MM.1S (cell line): ENCODE measurements at regions not wholly inside any gene's neighbourhood (a gene's known extent, or its start where the extent isn't known, plus 50 kb on each side); places are given as distances from the start of the nearest gene placed in this dataset.

Experiments
- EZH2 ChIP-seq: fragments of 300-600 bp; sonication (generic); optimal IDR thresholded peaks from 2 replicates; pipeline ENCODE3; 2017; ENCODE audit warnings: low read depth, mild to moderate bottlenecking, antibody characterized with exemption, low read length, mixed read lengths
- EZH2phosphoT487 ChIP-seq: fragments of 300-600 bp; sonication (generic); IDR thresholded peaks from 2 replicates; pipeline ENCODE4 v1.6.1; 2018; ENCODE audit warnings: antibody characterized with exemption, low read length
- TF ChIP-seq, protein P1 (sequence below): fragments of 300-600 bp; sonication (generic); IDR thresholded peaks from 2 replicates; pipeline ENCODE4 v1.5.1; 2016; ENCODE audit warnings: antibody characterized with exemption, low read length, mixed read lengths

DNA sequence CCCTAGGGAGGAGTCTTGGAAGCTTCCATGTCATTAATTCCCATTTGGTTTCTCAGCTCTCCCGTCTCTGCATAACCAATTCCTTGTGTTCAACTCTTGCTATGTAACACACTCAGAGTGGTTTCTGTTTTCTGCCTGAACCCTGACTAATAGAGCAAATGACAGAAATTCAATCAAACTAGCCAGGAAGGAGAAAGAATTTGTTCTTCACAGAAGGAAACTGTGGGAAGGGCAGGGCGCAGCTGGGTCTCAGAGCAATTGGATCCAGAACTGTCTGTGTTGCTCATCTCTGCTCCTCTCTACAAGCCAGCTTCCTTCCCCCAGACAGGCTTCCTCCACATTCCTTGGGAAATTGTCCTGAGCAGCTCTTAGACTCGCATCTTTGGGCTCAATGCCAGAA lies 269.8 kb downstream of the TNS1 start:
- TF ChIP-seq, protein P1, sequence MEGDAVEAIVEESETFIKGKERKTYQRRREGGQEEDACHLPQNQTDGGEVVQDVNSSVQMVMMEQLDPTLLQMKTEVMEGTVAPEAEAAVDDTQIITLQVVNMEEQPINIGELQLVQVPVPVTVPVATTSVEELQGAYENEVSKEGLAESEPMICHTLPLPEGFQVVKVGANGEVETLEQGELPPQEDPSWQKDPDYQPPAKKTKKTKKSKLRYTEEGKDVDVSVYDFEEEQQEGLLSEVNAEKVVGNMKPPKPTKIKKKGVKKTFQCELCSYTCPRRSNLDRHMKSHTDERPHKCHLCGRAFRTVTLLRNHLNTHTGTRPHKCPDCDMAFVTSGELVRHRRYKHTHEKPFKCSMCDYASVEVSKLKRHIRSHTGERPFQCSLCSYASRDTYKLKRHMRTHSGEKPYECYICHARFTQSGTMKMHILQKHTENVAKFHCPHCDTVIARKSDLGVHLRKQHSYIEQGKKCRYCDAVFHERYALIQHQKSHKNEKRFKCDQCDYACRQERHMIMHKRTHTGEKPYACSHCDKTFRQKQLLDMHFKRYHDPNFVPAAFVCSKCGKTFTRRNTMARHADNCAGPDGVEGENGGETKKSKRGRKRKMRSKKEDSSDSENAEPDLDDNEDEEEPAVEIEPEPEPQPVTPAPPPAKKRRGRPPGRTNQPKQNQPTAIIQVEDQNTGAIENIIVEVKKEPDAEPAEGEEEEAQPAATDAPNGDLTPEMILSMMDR = no peak
- TF ChIP-seq EZH2phosphoT487 = no peak
- TF ChIP-seq EZH2 = no peak
